ENCODE measurements at regions not wholly inside any gene's neighbourhood (a gene's known extent, or its start where the extent isn't known, plus 50 kb on each side); places are given as distances from the start of the nearest gene placed in this dataset.

- TF ChIP-seq POLR2A (IDR thresholded peaks at IDR 0.05; ENCODE audit: low read depth, low read length) (no peak), POLR2AphosphoS5 (IDR thresholded peaks at IDR 0.05; ENCODE audit: low read depth, low read length) (no peak), TAF1 (IDR thresholded peaks at IDR 0.05; ENCODE audit: low read depth, low read length) (no peak), POU2F2 (IDR thresholded peaks at IDR 0.05; ENCODE audit: low read depth, low read length) (no peak), SPI1 (IDR thresholded peaks at IDR 0.05; ENCODE audit: low read depth, low read length) (no peak)
These were observed 374.6 kb downstream of the SPATA31D1 start for GRCh38 chr9:82363198-82363597.

Measured in GM12891 (cell line).